Hepatocyte (in vitro differentiated cells): ENCODE measurements at regions not wholly inside any gene's neighbourhood (a gene's known extent, or its start where the extent isn't known, plus 50 kb on each side); places are given as distances from the start of the nearest gene placed in this dataset.

Experiments
- DNase-seq: peaks from one replicate; pipeline ENCODE4 v3.0.0-alpha.2; 2016; ENCODE audit warnings: low spot score
- H2AFZ ChIP-seq: fragments of 200-600 bp; sonication (generic); 2 replicates; pipeline ENCODE4 v1.6.0; 2016; ENCODE audit warnings: antibody characterized with exemption, mild to moderate bottlenecking
- H3K27ac ChIP-seq: fragments of 200-600 bp; sonication (generic); 2 replicates; pipeline ENCODE4 v1.5.1; 2016; ENCODE audit warnings: mild to moderate bottlenecking
- H3K27me3 ChIP-seq: fragments of 200-600 bp; sonication (generic); 2 replicates; pipeline ENCODE4 v1.6.1; 2016
- H3K36me3 ChIP-seq: fragments of 200-600 bp; sonication (generic); replicated peaks from 2 replicates; pipeline ENCODE4 v1.5.1; 2016; ENCODE audit warnings: low read depth; ENCODE audit not compliant: insufficient read depth
- H3K4me1 ChIP-seq: fragments of 200-600 bp; sonication (generic); 2 replicates; pipeline ENCODE4 v1.5.1; 2016; ENCODE audit warnings: mild to moderate bottlenecking, moderate library complexity; ENCODE audit not compliant: insufficient read depth
- H3K4me2 ChIP-seq: fragments of 200-600 bp; sonication (generic); 2 replicates; pipeline ENCODE4 v1.6.0; 2016
- H3K4me3 ChIP-seq: fragments of 200-600 bp; sonication (generic); 2 replicates; pipeline ENCODE4 v1.5.1; 2016; ENCODE audit warnings: mild to moderate bottlenecking
- H3K79me2 ChIP-seq: fragments of 200-600 bp; sonication (generic); 2 replicates; pipeline ENCODE4 v1.6.0; 2017; ENCODE audit warnings: mild to moderate bottlenecking
- H3K9me2 ChIP-seq: fragments of 200-600 bp; sonication (generic); replicated peaks from 2 replicates; pipeline ENCODE4 v1.6.0; 2017; ENCODE audit warnings: mild to moderate bottlenecking; ENCODE audit not compliant: insufficient read depth
- H3K9me3 ChIP-seq: fragments of 200-600 bp; sonication (generic); 2 replicates; pipeline ENCODE4 v1.5.1; 2016; ENCODE audit warnings: low read depth, mild to moderate bottlenecking
- H4K20me1 ChIP-seq: fragments of 200-600 bp; sonication (generic); 2 replicates; pipeline ENCODE4 v1.6.0; 2016; ENCODE audit warnings: mild to moderate bottlenecking; ENCODE audit not compliant: insufficient read depth, poor library complexity, severe bottlenecking
- CTCF ChIP-seq: fragments of 200-600 bp; sonication (generic); IDR thresholded peaks from 2 replicates; pipeline ENCODE4 v1.5.1; 2016; ENCODE audit warnings: antibody characterized with exemption, mild to moderate bottlenecking; ENCODE audit not compliant: poor library complexity
- EZH2 ChIP-seq: fragments of 200-600 bp; sonication (generic); IDR thresholded peaks from 2 replicates; pipeline ENCODE4 v1.6.1; 2016; ENCODE audit warnings: antibody characterized with exemption, mild to moderate bottlenecking, borderline replicate concordance
- EZH2phosphoT487 ChIP-seq: fragments of 200-600 bp; sonication (generic); IDR thresholded peaks from one replicate; pipeline ENCODE4 v1.6.1; 2018; ENCODE audit warnings: antibody characterized with exemption, mild to moderate bottlenecking, low read depth, moderate library complexity; ENCODE audit not compliant: unreplicated experiment, severe bottlenecking
- WGBS: methylation state at CpG from one replicate; pipeline ENCODE4 v1.1.6; 2016; ENCODE audit warnings: low lambda C conversion rate; ENCODE audit errors: missing lambda C conversion rate; 5-methylcytosine and 5-hydroxymethylcytosine counted together

GRCh38 chr2:16085073-16085472 is 144.7 kb downstream of the MYCN start:
- Histone ChIP-seq H3K79me2 (no peaks in the 10 kb centered on the region), H3K9me3 (no peaks in the 10 kb centered on the region), H2AFZ (no peak overlapping the region), H3K9me2 (no peaks in the 10 kb centered on the region), H3K4me1 (no peaks in the 10 kb centered on the region), H3K36me3 (no peaks in the 10 kb centered on the region), H3K27me3 (no peaks in the 10 kb centered on the region), H3K4me3 (no peak overlapping the region), H4K20me1 (no peaks in the 10 kb centered on the region), H3K4me2 (no peak overlapping the region), H3K27ac (no peak overlapping the region)
- 87% methylated on average over 5 of the region's 5 CpGs for WGBS
- DNase-seq: no peak
- TF ChIP-seq CTCF: no peak
- TF ChIP-seq EZH2: no peak
- no peak for TF ChIP-seq EZH2phosphoT487

- H3K4me2 ChIP-seq: no peak overlapping the region
- H3K9me3 ChIP-seq: no peaks in the 10 kb centered on the region
- no peak overlapping the region for H2AFZ ChIP-seq
- TF ChIP-seq EZH2phosphoT487: no peak
- no peak for TF ChIP-seq CTCF
- no peak for TF ChIP-seq EZH2
- no peak overlapping the region for H3K4me3 ChIP-seq
- DNase-seq: no peak
- no peaks in the 10 kb centered on the region for H3K9me2 ChIP-seq
- no peaks in the 10 kb centered on the region for H4K20me1 ChIP-seq
- H3K36me3 ChIP-seq: no peaks in the 10 kb centered on the region
- no peaks in the 10 kb centered on the region for H3K27me3 ChIP-seq
- WGBS: 75% methylated on average over 8 of the region's 8 CpGs
- H3K4me1 ChIP-seq: no peaks in the 10 kb centered on the region
- H3K27ac ChIP-seq: no peak overlapping the region
- no peaks in the 10 kb centered on the region for H3K79me2 ChIP-seq
These were observed 143.9 kb downstream of the MYCN start for GRCh38 chr2:16084274-16084673.

GRCh38 chr2:16082276-16082675 is 141.9 kb downstream of the MYCN start:
- Histone ChIP-seq H3K36me3 (no peaks in the 10 kb centered on the region), H3K9me3 (no peaks in the 10 kb centered on the region), H3K79me2 (no peaks in the 10 kb centered on the region), H3K4me3 (no peak overlapping the region), H3K4me2 (no peak overlapping the region), H3K27me3 (no peaks in the 10 kb centered on the region), H4K20me1 (no peaks in the 10 kb centered on the region), H3K27ac (no peak overlapping the region), H3K9me2 (no peaks in the 10 kb centered on the region), H2AFZ (no peak overlapping the region), H3K4me1 (no peaks in the 10 kb centered on the region)
- TF ChIP-seq CTCF: no peak
- TF ChIP-seq EZH2: no peak
- no peak for TF ChIP-seq EZH2phosphoT487
- no peak for DNase-seq
- 100% methylated on average over 1 of the region's 1 CpG for WGBS
